GM21360 (cell line): ENCODE measurements at regions not wholly inside any gene's neighbourhood (a gene's known extent, or its start where the extent isn't known, plus 50 kb on each side); places are given as distances from the start of the nearest gene placed in this dataset.
"Not testable (repeated sequence)": the region's sequence is repeated elsewhere in the genome, so short reads cannot be mapped to it uniquely, and the experiment has no call there.

ENCODE experiments used
- ATAC-seq: cut with Tn5 transposase; IDR thresholded peaks from one replicate; pipeline ENCODE4 v1.9.1; 2021; ENCODE audit warnings: mild to moderate bottlenecking, moderate library complexity; ENCODE audit not compliant: unreplicated experiment

- ATAC-seq = no peak
Measured at GRCh38 chr2:118430510-118431164, 342.4 kb downstream of the INSIG2 start.

- no peak for ATAC-seq
Measured at GRCh38 chr2:118425191-118425590, 336.9 kb downstream of the INSIG2 start.

- ATAC-seq = no peak
Measured at GRCh38 chr2:118423776-118424175, 335.5 kb downstream of the INSIG2 start.

GRCh38 chr2:118421648-118422047 lies 333.4 kb downstream of the INSIG2 start:
- ATAC-seq = no peak

GRCh38 chr2:118417406-118418120 lies 329.3 kb downstream of the INSIG2 start:
- no peak for ATAC-seq

- not testable (repeated sequence) for ATAC-seq
Measured at GRCh38 chr2:118415186-118415585, 326.9 kb downstream of the INSIG2 start.

- ATAC-seq = no peak
Measured at GRCh38 chr2:118403658-118404451, 315.6 kb downstream of the INSIG2 start.

- no peak for ATAC-seq
Measured at GRCh38 chr2:118388771-118389170, 300.5 kb downstream of the INSIG2 start.

- no peak for ATAC-seq
Measured at GRCh38 chr2:118387509-118387908, 299.2 kb downstream of the INSIG2 start.

- ATAC-seq = no peak
Measured at GRCh38 chr2:118386641-118387302, 298.5 kb downstream of the INSIG2 start.

- ATAC-seq = no peak
Measured at GRCh38 chr2:118380915-118381653, 292.8 kb downstream of the INSIG2 start.

GRCh38 chr2:118375907-118376485 lies 287.7 kb downstream of the INSIG2 start:
- no peak for ATAC-seq

GRCh38 chr2:118374974-118375755 lies 286.9 kb downstream of the INSIG2 start:
- ATAC-seq = no peak

GRCh38 chr2:118372886-118373830 lies 284.9 kb downstream of the INSIG2 start:
- ATAC-seq = no peak

- ATAC-seq = no peak
Measured at GRCh38 chr2:118371515-118371914, 283.2 kb downstream of the INSIG2 start.

- ATAC-seq = not testable (repeated sequence)
Measured at GRCh38 chr2:118369521-118369920, 281.2 kb downstream of the INSIG2 start.

- ATAC-seq = no peak
Measured at GRCh38 chr2:118363604-118364003, 275.3 kb downstream of the INSIG2 start.

- ATAC-seq = no peak
Measured at GRCh38 chr2:118356051-118356450, 267.8 kb downstream of the INSIG2 start.
